Skeletal muscle tissue (tissue), 3 donors: ENCODE measurements at regions not wholly inside any gene's neighbourhood (a gene's known extent, or its start where the extent isn't known, plus 50 kb on each side); places are given as distances from the start of the nearest gene placed in this dataset.
"Not testable (repeated sequence)": the region's sequence is repeated elsewhere in the genome, so short reads cannot be mapped to it uniquely, and the experiment has no call there.

Source experiments
- H3K27ac ChIP-seq: one replicate; pipeline ENCODE4 v1.7.0; 2013; ENCODE audit warnings: mild to moderate bottlenecking, low read depth, low read length, inconsistent platforms
- H3K27me3 ChIP-seq, 3 donors: one replicate each; pipeline ENCODE4 v1.7.0; 2013; ENCODE audit warnings: low read length in 3 of 3; ENCODE audit not compliant: control insufficient read depth in 3 of 3, insufficient read depth in 3 of 3
- H3K36me3 ChIP-seq, 3 donors: one replicate each; pipeline ENCODE4 v1.7.0; 2013; ENCODE audit warnings: low read length in 3 of 3; ENCODE audit not compliant: control insufficient read depth in 3 of 3, insufficient read depth in 3 of 3
- H3K4me1 ChIP-seq, 3 donors: one replicate each; pipeline ENCODE4 v1.7.0; 2013; ENCODE audit warnings: low read length in 3 of 3, mild to moderate bottlenecking in 3 of 3; ENCODE audit not compliant: control insufficient read depth in 3 of 3, insufficient read depth in 3 of 3
- H3K4me3 ChIP-seq, 3 donors: one replicate each; pipeline ENCODE4 v1.7.0; 2013; ENCODE audit warnings: low read length in 3 of 3
- H3K9ac ChIP-seq, 3 donors: one replicate each; pipeline ENCODE4 v1.7.0; 2013; ENCODE audit warnings: low read length in 3 of 3, mild to moderate bottlenecking in 3 of 3, moderate library complexity in 2 of 3, low read depth in 1 of 3
- H3K9me3 ChIP-seq, 3 donors: one replicate each; pipeline ENCODE4 v1.7.0; 2013; ENCODE audit warnings: low read length in 3 of 3; ENCODE audit not compliant: control insufficient read depth in 3 of 3
- donor health status: Osteomylitis.

- Histone ChIP-seq H3K27me3 (no peaks in the 10 kb centered on the region), H3K36me3 (no peaks in the 10 kb centered on the region), H3K9ac (no peak overlapping the region), H3K4me1 (no peaks in the 10 kb centered on the region), H3K27ac (no peak overlapping the region), H3K9me3 (no peaks in the 10 kb centered on the region), H3K4me3 (no peak overlapping the region)
These were observed 108.1 kb downstream of the FZD1 start for GRCh38 chr7:91372323-91372722.

- Histone ChIP-seq H3K27me3 (no peaks in the 10 kb centered on the region), H3K27ac (no peak overlapping the region), H3K36me3 (no peaks in the 10 kb centered on the region), H3K4me1 (no peaks in the 10 kb centered on the region), H3K9ac (no peak overlapping the region), H3K4me3 (no peak overlapping the region), H3K9me3 (no peaks in the 10 kb centered on the region)
These were observed 109.0 kb downstream of the FZD1 start for GRCh38 chr7:91373111-91373800.

GRCh38 chr7:91374321-91374989 is 110.2 kb downstream of the FZD1 start:
- no peaks in the 10 kb centered on the region for H3K36me3 ChIP-seq
- no peaks in the 10 kb centered on the region for H3K27me3 ChIP-seq
- no peaks in the 10 kb centered on the region for H3K9me3 ChIP-seq
- H3K9ac ChIP-seq, result no peak overlapping the region
- H3K4me3 ChIP-seq, result no peak overlapping the region
- no peaks in the 10 kb centered on the region for H3K4me1 ChIP-seq
- no peak overlapping the region for H3K27ac ChIP-seq

GRCh38 chr7:91375378-91375777 is 111.1 kb downstream of the FZD1 start:
- H3K4me1 ChIP-seq, result no peaks in the 10 kb centered on the region
- H3K9ac ChIP-seq, result no peak overlapping the region
- H3K4me3 ChIP-seq, result no peak overlapping the region
- no peak overlapping the region for H3K27ac ChIP-seq
- no peaks in the 10 kb centered on the region for H3K9me3 ChIP-seq
- H3K36me3 ChIP-seq, result no peaks in the 10 kb centered on the region
- H3K27me3 ChIP-seq, result no peaks in the 10 kb centered on the region

GRCh38 chr7:91378131-91378530 is 113.9 kb downstream of the FZD1 start:
- no peaks in the 10 kb centered on the region for H3K27me3 ChIP-seq
- no peaks in the 10 kb centered on the region for H3K4me1 ChIP-seq
- H3K4me3 ChIP-seq, result no peak overlapping the region
- H3K9me3 ChIP-seq, result no peaks in the 10 kb centered on the region
- H3K36me3 ChIP-seq, result no peaks in the 10 kb centered on the region
- no peak overlapping the region for H3K9ac ChIP-seq
- no peak overlapping the region for H3K27ac ChIP-seq

- Histone ChIP-seq H3K9ac (no peak overlapping the region), H3K4me3 (no peak overlapping the region), H3K4me1 (no peaks in the 10 kb centered on the region), H3K36me3 (no peaks in the 10 kb centered on the region), H3K27me3 (no peaks in the 10 kb centered on the region), H3K9me3 (no peaks in the 10 kb centered on the region), H3K27ac (no peak overlapping the region)
These were observed 115.0 kb downstream of the FZD1 start for GRCh38 chr7:91379236-91379635.

GRCh38 chr7:91379991-91380390 is 115.8 kb downstream of the FZD1 start:
- Histone ChIP-seq H3K9me3 (peaks cover 0 to 2% (median 0%) of the 10 kb centered on the region in 3 donors), H3K27ac (no peak overlapping the region), H3K27me3 (no peaks in the 10 kb centered on the region), H3K4me1 (no peaks in the 10 kb centered on the region), H3K4me3 (no peak overlapping the region), H3K36me3 (no peaks in the 10 kb centered on the region), H3K9ac (no peak overlapping the region)

- Histone ChIP-seq H3K27ac (no peak overlapping the region), H3K9ac (no peak overlapping the region)
These were observed 119.0 kb downstream of the FZD1 start for GRCh38 chr7:91383053-91383904.

GRCh38 chr7:91383905-91384274 is 119.7 kb downstream of the FZD1 start:
- Histone ChIP-seq H3K4me3 (no peak overlapping the region), H3K36me3 (no peaks in the 10 kb centered on the region), H3K27ac (no peak overlapping the region), H3K9me3 (peaks cover 0 to 2% (median 2%) of the 10 kb centered on the region in 3 donors), H3K4me1 (no peaks in the 10 kb centered on the region), H3K27me3 (no peaks in the 10 kb centered on the region), H3K9ac (no peak overlapping the region)

More at GRCh38 chr7:91383053-91383904, 119.0 kb downstream of the FZD1 start:
- Histone ChIP-seq H3K27me3 (no peaks in the 10 kb centered on the region), H3K9me3 (peaks cover 0 to 2% (median 2%) of the 10 kb centered on the region in 3 donors), H3K4me3 (no peak overlapping the region), H3K36me3 (no peaks in the 10 kb centered on the region), H3K4me1 (no peaks in the 10 kb centered on the region)

- H3K9ac ChIP-seq, H3K36me3 ChIP-seq, H3K9me3 ChIP-seq, H3K4me3 ChIP-seq, H3K4me1 ChIP-seq, H3K27me3 ChIP-seq, H3K27ac ChIP-seq: not testable (repeated sequence)
These were observed 130.5 kb downstream of the FZD1 start for GRCh38 chr7:91394757-91395156.
